H9 (cell line): ENCODE measurements at regions not wholly inside any gene's neighbourhood (a gene's known extent, or its start where the extent isn't known, plus 50 kb on each side); places are given as distances from the start of the nearest gene placed in this dataset.

ENCODE experiments used
- DNase-seq: peaks from one replicate; pipeline ENCODE4 v3.0.0-alpha.2; 2017
- H2AFZ ChIP-seq: one replicate; pipeline ENCODE4 v1.6.1; 2013; ENCODE audit warnings: mild to moderate bottlenecking, low read length, control low read depth, moderate library complexity
- H2AK5ac ChIP-seq: 2 replicates; pipeline ENCODE4 v1.6.1; 2013; ENCODE audit warnings: low read length, control low read depth, mixed read lengths; ENCODE audit not compliant: insufficient read length
- H2BK120ac ChIP-seq: one replicate; pipeline ENCODE4 v1.6.1; 2013; ENCODE audit warnings: low read depth, mild to moderate bottlenecking, low read length, control low read depth, inconsistent platforms; ENCODE audit not compliant: poor library complexity, severe bottlenecking
- H2BK12ac ChIP-seq: 2 replicates; pipeline ENCODE4 v1.6.1; 2013; ENCODE audit warnings: low read length, control low read depth, mixed read lengths, low read depth; ENCODE audit not compliant: insufficient read length
- H2BK15ac ChIP-seq: 2 replicates; pipeline ENCODE4 v1.6.1; 2013; ENCODE audit warnings: low read depth, low read length, control low read depth
- H2BK20ac ChIP-seq: one replicate; pipeline ENCODE4 v1.6.1; 2013; ENCODE audit warnings: low read depth, mild to moderate bottlenecking, low read length, control low read depth, inconsistent platforms; ENCODE audit not compliant: poor library complexity, severe bottlenecking
- H2BK5ac ChIP-seq: 2 replicates; pipeline ENCODE4 v1.6.1; 2013; ENCODE audit warnings: low read length, control low read depth, mixed read lengths; ENCODE audit not compliant: insufficient read length
- H3K14ac ChIP-seq: 2 replicates; pipeline ENCODE4 v1.6.1; 2013; ENCODE audit warnings: low read length, control low read depth; ENCODE audit not compliant: insufficient read depth
- H3K18ac ChIP-seq: 2 replicates; pipeline ENCODE4 v1.6.1; 2013; ENCODE audit warnings: low read depth, mild to moderate bottlenecking, mixed read lengths, low read length, control low read depth; ENCODE audit not compliant: insufficient read length
- H3K23ac ChIP-seq: 2 replicates; pipeline ENCODE4 v1.6.1; 2013; ENCODE audit warnings: low read length, control low read depth, mixed read lengths, low read depth; ENCODE audit not compliant: insufficient read length
- H3K23me2 ChIP-seq: 2 replicates; pipeline ENCODE4 v1.6.1; 2013; ENCODE audit warnings: low read depth, mild to moderate bottlenecking, mixed read lengths, low read length, control low read depth; ENCODE audit not compliant: insufficient read length, poor library complexity, severe bottlenecking
- H3K27ac ChIP-seq: 2 replicates; pipeline ENCODE4 v1.5.1; 2013; ENCODE audit warnings: low read length, control low read depth, mixed read lengths, low read depth; ENCODE audit not compliant: insufficient read length
- H3K27me3 ChIP-seq: 2 replicates; pipeline ENCODE4 v1.6.1; 2013; ENCODE audit warnings: low read length, control low read depth, inconsistent platforms; ENCODE audit not compliant: insufficient read depth
- H3K4ac ChIP-seq: 2 replicates; pipeline ENCODE4 v1.6.1; 2013; ENCODE audit warnings: low read depth, mild to moderate bottlenecking, control low read depth, inconsistent platforms, low read length, moderate library complexity
- H3K4me1 ChIP-seq: 2 replicates; pipeline ENCODE4 v1.6.1; 2013; ENCODE audit warnings: low read length, control low read depth, inconsistent platforms; ENCODE audit not compliant: insufficient read depth
- H3K4me2 ChIP-seq: 2 replicates; pipeline ENCODE4 v1.6.1; 2013; ENCODE audit warnings: low read length, control low read depth, mixed read lengths; ENCODE audit not compliant: insufficient read length, insufficient read depth
- H3K56ac ChIP-seq: 2 replicates; pipeline ENCODE4 v1.6.1; 2013; ENCODE audit warnings: low read depth, mild to moderate bottlenecking, mixed read lengths, low read length, control low read depth; ENCODE audit not compliant: insufficient read length
- H3K79me1 ChIP-seq: 2 replicates; pipeline ENCODE4 v1.6.1; 2013; ENCODE audit warnings: low read depth, mild to moderate bottlenecking, moderate library complexity, low read length, control low read depth, inconsistent platforms; ENCODE audit not compliant: insufficient read depth, poor library complexity, severe bottlenecking
- H3K79me2 ChIP-seq: 2 replicates; pipeline ENCODE4 v1.6.1; 2013; ENCODE audit warnings: low read length, control low read depth, inconsistent platforms; ENCODE audit not compliant: insufficient read depth
- H3K9ac ChIP-seq: 2 replicates; pipeline ENCODE4 v1.6.1; 2013; ENCODE audit warnings: low read length, control low read depth, mixed read lengths; ENCODE audit not compliant: insufficient read length; ENCODE audit errors: extremely low read depth
- H3K9me3 ChIP-seq: one replicate; pipeline ENCODE4 v1.6.1; 2013; ENCODE audit warnings: low read depth, low read length, inconsistent platforms; ENCODE audit not compliant: control insufficient read depth
- H3T11ph ChIP-seq: one replicate; pipeline ENCODE4 v1.6.1; 2013; ENCODE audit warnings: mild to moderate bottlenecking, low read length, control low read depth, inconsistent platforms
- H4K20me1 ChIP-seq: one replicate; pipeline ENCODE4 v1.6.1; 2013; ENCODE audit not compliant: control insufficient read depth, insufficient read length, insufficient read depth
- H4K5ac ChIP-seq: 2 replicates; pipeline ENCODE4 v1.6.1; 2013; ENCODE audit warnings: low read depth, mild to moderate bottlenecking, mixed read lengths, low read length, control low read depth; ENCODE audit not compliant: insufficient read length
- H4K8ac ChIP-seq: replicated peaks from 2 replicates; pipeline ENCODE4 v1.6.1; 2013; ENCODE audit warnings: low read length, control low read depth, mixed read lengths, low read depth; ENCODE audit not compliant: insufficient read length
- H4K91ac ChIP-seq: 2 replicates; pipeline ENCODE4 v1.6.1; 2013; ENCODE audit warnings: low read depth, mild to moderate bottlenecking, moderate library complexity, mixed read lengths, low read length, control low read depth; ENCODE audit not compliant: insufficient read length
- H3K27ac Mint-ChIP-seq, 3 experiments: 2 replicates in 2 of 3; 3 replicates in 1 of 3; pipeline ENCODE4 v1.8.0; 2020 to 2021; ENCODE audit warnings: mixed read lengths in 3 of 3, mild to moderate bottlenecking in 1 of 3, moderate library complexity in 1 of 3
- H3K27me3 Mint-ChIP-seq: 2 replicates; pipeline ENCODE4 v1.8.0; 2021; ENCODE audit warnings: low read depth, mild to moderate bottlenecking, moderate library complexity, mixed read lengths
- H3K36me3 Mint-ChIP-seq, 3 experiments: 2 replicates in 2 of 3; 3 replicates in 1 of 3; pipeline ENCODE4 v1.8.0; 2020 to 2021; ENCODE audit warnings: low read depth in 3 of 3, mixed read lengths in 3 of 3; ENCODE audit not compliant: insufficient read depth in 1 of 3
- H3K4me1 Mint-ChIP-seq, 2 experiments: 2 replicates each; pipeline ENCODE4 v1.8.0; 2020; ENCODE audit warnings: mixed read lengths in 2 of 2
- H3K4me3 Mint-ChIP-seq, 2 experiments: 2 replicates in 1 of 2; 3 replicates in 1 of 2; pipeline ENCODE4 v1.8.0; 2020 to 2021; ENCODE audit warnings: mild to moderate bottlenecking in 2 of 2, mixed read lengths in 2 of 2, moderate library complexity in 1 of 2
- H3K9me3 Mint-ChIP-seq, 2 experiments: 2 replicates in 1 of 2; 3 replicates in 1 of 2; pipeline ENCODE4 v1.8.0; 2020; ENCODE audit warnings: mild to moderate bottlenecking in 2 of 2, mixed read lengths in 2 of 2, moderate library complexity in 1 of 2
- WGBS: extraction: QIAGEN DNeasy Blood & Tissue Kit; methylation state at CpG from one replicate; pipeline ENCODE4 v1.1.7; 2013; ENCODE audit warnings: missing lambda C conversion rate, low lambda C conversion rate, mixed read lengths; ENCODE audit not compliant: insufficient read length; ENCODE audit errors: extremely low coverage; 5-methylcytosine and 5-hydroxymethylcytosine counted together
- TF ChIP-seq, protein P1 (sequence below): fragments of 200-600 bp; sonication (generic); conservative IDR thresholded peaks from 3 replicates; pipeline ENCODE4 v1.8.0; 2021; ENCODE audit warnings: antibody characterized with exemption, mild to moderate bottlenecking

GRCh38 chr6:104320896-104321295 lies 538.8 kb downstream of the HACE1 start:
- TF ChIP-seq, protein P1, sequence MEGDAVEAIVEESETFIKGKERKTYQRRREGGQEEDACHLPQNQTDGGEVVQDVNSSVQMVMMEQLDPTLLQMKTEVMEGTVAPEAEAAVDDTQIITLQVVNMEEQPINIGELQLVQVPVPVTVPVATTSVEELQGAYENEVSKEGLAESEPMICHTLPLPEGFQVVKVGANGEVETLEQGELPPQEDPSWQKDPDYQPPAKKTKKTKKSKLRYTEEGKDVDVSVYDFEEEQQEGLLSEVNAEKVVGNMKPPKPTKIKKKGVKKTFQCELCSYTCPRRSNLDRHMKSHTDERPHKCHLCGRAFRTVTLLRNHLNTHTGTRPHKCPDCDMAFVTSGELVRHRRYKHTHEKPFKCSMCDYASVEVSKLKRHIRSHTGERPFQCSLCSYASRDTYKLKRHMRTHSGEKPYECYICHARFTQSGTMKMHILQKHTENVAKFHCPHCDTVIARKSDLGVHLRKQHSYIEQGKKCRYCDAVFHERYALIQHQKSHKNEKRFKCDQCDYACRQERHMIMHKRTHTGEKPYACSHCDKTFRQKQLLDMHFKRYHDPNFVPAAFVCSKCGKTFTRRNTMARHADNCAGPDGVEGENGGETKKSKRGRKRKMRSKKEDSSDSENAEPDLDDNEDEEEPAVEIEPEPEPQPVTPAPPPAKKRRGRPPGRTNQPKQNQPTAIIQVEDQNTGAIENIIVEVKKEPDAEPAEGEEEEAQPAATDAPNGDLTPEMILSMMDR, result no peak
- WGBS, result no CpG with 5 or more reads among the region's 4 CpGs
- no peak overlapping the region for H3K18ac ChIP-seq
- H2BK5ac ChIP-seq, result no peak overlapping the region
- no peak overlapping the region for H2BK15ac ChIP-seq
- no peaks in the 10 kb centered on the region for H3K23me2 ChIP-seq
- H3K27ac ChIP-seq, result no peak overlapping the region
- H3K9me3 ChIP-seq, result no peaks in the 10 kb centered on the region
- Mint-ChIP-seq H3K4me3 (no peak overlapping the region), H3K4me1 (peaks cover under 1% of the 10 kb centered on the region in 2 experiments; a peak in 2 of 4 replicates), H3K27me3 (no peaks in the 10 kb centered on the region), H3K9me3 (no peaks in the 10 kb centered on the region), H3K27ac (no peak overlapping the region), H3K36me3 (no peaks in the 10 kb centered on the region; a peak in 1 of 7 replicates)
- H3K14ac ChIP-seq, result no peak overlapping the region
- H4K8ac ChIP-seq, result no peak overlapping the region
- H3K79me2 ChIP-seq, result no peaks in the 10 kb centered on the region
- no peak overlapping the region for H3K4ac ChIP-seq
- no peaks in the 10 kb centered on the region for H4K20me1 ChIP-seq
- no peaks in the 10 kb centered on the region for H3K4me1 ChIP-seq
- H2BK120ac ChIP-seq, result no peak overlapping the region
- H2BK20ac ChIP-seq, result no peak overlapping the region
- no peak overlapping the region for H2BK12ac ChIP-seq
- H3K27me3 ChIP-seq, result no peaks in the 10 kb centered on the region
- H3K4me2 ChIP-seq, result no peak overlapping the region
- H3K56ac ChIP-seq, result no peak overlapping the region
- H3K9ac ChIP-seq, result no peak overlapping the region
- no peaks in the 10 kb centered on the region for H3K79me1 ChIP-seq
- H2AK5ac ChIP-seq, result no peak overlapping the region
- H2AFZ ChIP-seq, result no peak overlapping the region
- no peak overlapping the region for H4K5ac ChIP-seq
- no peak overlapping the region for H3T11ph ChIP-seq
- H4K91ac ChIP-seq, result no peak overlapping the region
- H3K23ac ChIP-seq, result no peak overlapping the region
- no peak for DNase-seq
